ENCODE measurements at regions not wholly inside any gene's neighbourhood (a gene's known extent, or its start where the extent isn't known, plus 50 kb on each side); places are given as distances from the start of the nearest gene placed in this dataset.

DNA sequence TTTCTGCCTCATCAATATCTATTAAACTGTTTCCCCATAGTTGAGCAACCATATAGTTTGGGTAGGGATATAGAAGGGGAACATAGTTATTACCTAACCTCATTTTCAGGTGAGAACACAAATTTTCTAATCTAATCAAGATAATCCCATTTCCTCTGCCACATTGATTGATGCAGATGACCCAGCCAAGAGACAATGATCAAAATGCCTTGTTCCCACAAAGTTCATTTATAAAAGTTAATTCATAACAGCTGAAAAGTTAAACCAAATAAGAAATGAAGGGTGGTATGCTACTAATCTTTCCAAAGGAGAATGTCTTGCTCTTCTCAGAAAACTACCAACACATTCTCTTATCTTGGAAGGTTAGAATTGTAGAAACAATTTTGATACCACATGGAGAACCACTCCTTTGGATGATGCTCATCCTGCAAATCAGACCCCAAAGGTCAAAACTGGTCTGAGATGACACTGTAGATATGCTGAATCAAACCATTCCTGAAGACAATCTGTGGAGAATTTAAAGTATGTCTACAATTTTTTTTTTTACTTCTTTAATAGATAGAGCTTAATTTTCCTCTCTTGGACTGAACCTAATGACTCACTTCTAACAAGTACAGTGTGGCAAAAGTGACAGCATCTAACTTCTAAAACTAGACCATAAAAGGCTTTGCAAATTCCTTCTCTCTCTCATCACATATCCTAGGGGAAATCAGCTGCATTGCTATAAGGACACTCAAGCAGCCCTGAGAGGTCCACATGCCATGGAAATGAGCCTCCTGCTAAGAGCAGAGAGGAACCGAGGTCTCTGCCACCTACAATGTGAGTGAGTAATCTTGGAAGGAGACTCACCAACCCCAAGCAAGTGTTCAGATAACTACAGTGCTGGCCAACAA is 586.7 kb upstream of the TUSC1 start:
- no peak for DNase-seq (ENCODE audit: low read depth in 1 of 2, low spot score in 1 of 2)
- TF ChIP-seq JUND (IDR thresholded peaks at IDR 0.05; ENCODE audit: low read depth), result no peak
- in situ Hi-C loops (cut with HindIII; ENCODE audit: low pct_unique_long_range_greater_than_20kb, low sequenced_read_pairs), result no loop called here

DNA sequence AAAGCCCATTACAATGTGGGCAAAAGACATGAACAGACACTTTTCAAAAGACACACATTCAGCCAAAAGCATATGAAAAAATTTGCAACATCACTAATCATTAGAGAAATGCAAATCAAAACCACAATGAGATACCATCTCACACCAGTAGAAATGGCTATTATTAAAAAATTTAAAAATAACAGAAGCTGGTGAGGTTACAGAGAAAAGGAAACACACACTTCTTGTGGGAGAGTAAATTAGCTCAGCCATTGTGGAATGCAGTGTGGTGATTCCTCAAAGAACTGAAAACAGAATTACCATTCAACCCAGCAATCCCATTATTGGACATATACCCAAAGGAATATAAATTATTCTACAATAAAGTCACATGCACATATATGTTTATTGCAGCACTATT is 585.2 kb upstream of the TUSC1 start:
- in situ Hi-C loops (cut with HindIII; ENCODE audit: low pct_unique_long_range_greater_than_20kb, low sequenced_read_pairs), result no loop called here
- no peak for TF ChIP-seq JUND (IDR thresholded peaks at IDR 0.05; ENCODE audit: low read depth)

DNA sequence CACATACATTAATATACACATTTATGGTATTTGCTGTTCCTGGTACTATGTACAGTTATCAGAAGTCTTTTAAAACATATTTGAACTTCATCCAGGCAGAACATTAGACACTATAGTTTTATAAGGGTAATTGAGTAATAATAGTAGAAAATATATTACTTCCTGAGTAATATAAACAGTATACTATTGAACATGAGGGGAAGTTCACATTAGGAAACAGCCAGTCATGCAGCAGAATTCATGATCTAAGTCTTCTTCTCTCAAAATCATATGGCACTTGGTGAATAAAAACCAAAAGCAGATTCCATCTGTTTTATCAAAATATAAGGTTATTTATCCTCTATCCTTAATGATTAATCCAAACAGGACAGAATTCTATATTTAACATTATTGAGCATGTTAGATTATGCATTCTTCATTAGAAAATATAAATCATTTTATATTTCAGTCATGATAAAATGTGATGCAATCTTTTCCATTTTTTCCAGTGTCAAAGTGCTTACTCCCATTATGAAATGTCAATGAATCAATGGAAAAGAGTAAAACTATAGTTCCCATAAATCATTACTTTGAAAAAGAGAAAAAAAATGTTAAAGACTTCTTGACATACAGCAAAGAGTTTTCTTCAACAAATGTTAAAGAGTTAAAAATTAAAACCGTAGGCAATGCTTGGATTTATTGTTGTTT is 584.3 kb upstream of the TUSC1 start:
- no peak for DNase-seq (ENCODE audit: low read depth in 1 of 2, low spot score in 1 of 2)
- in situ Hi-C loops (cut with HindIII; ENCODE audit: low pct_unique_long_range_greater_than_20kb, low sequenced_read_pairs), result no loop called here
- no peak for TF ChIP-seq JUND (IDR thresholded peaks at IDR 0.05; ENCODE audit: low read depth)

More for the DNA sequence above, 585.2 kb upstream of the TUSC1 start:
- no peak for DNase-seq (ENCODE audit: low read depth in 1 of 2, low spot score in 1 of 2)

DNA sequence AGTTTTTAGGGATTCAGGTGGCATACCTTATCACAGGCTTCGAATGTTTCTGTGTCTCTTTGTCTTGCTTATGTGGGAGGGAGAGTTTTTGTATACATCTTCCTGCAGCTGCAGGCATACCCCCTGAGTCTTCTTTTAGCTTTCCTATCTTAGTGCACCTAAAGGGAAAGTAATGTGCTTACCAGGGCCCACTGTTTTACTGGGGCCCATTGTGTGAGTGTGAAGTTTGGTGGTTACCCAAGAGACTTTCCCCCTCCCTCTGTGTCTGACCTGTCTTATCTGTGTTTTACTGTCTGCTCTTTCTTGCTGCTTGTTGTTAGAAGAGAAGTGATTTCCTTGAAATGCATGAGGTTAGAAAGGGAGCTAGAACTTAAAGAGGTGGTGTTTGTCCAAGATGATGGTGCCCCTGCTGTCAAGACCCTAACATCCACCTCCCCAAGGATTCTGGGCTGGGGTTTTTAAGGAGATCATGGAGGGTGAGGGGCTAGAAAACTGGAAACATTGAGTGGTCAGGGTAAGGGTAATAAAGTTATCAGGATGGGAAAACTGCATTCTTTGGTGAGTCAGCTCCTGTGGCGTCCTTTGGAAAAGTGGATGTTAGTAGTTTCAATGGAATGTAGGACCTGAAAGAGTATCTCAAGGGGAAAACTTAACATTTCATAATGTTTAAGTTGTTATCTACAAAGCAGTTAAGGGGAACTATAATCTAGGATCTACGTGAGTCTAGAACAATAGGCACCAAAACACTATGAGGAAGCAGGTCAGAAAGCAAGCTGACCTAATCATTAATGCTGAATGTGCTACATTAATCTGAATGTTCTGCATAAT is 583.5 kb upstream of the TUSC1 start:
- in situ Hi-C loops (cut with HindIII; ENCODE audit: low pct_unique_long_range_greater_than_20kb, low sequenced_read_pairs), result no loop called here
- DNase-seq (ENCODE audit: low read depth in 1 of 2, low spot score in 1 of 2), result no peak
- TF ChIP-seq JUND (IDR thresholded peaks at IDR 0.05; ENCODE audit: low read depth), result no peak

DNA sequence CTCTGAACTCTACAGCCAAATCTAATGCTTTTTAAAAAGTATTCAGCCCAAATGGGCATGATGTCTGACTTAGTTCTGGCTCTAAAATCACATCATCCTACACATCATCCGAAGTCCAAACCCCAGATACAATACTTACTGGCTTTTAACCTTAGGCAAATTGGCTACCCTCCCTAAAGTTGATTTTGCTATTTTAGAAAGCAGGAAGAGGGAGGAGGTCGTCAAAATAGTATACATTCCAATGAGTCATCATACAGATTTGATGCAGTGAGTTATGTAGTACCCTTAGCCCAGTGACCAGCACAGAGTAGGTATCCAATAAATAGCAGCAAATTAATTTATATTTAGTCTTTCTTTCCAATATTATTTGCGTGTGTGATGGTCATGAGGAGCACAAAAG is 582.0 kb upstream of the TUSC1 start:
- in situ Hi-C loops (cut with HindIII; ENCODE audit: low pct_unique_long_range_greater_than_20kb, low sequenced_read_pairs), result no loop called here

DNA sequence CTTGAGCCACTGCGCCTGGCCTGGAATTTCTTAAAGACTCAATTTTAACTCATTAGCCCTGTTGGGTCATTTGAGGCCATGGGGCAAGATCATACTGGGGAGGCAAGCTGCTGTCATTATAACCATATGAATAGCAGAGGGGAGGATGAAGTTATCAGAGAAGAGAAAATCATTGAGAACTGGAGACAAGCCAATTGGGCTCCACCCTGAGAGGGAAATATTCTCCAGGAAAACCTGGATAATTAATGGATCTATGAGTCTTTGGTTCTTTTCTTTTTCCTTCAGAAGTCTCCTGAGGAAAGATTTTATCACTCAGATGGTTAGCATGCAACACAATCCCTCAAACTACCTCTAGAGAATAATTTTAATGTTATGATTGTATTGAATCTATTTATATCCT is 569.6 kb upstream of the TUSC1 start:
- in situ Hi-C loops (cut with HindIII; ENCODE audit: low pct_unique_long_range_greater_than_20kb, low sequenced_read_pairs), result no loop called here
- TF ChIP-seq JUND (IDR thresholded peaks at IDR 0.05; ENCODE audit: low read depth), result no peak

More for the DNA sequence above, 582.0 kb upstream of the TUSC1 start:
- no peak for DNase-seq (ENCODE audit: low read depth in 1 of 2, low spot score in 1 of 2)
- TF ChIP-seq JUND (IDR thresholded peaks at IDR 0.05; ENCODE audit: low read depth), result no peak

DNA sequence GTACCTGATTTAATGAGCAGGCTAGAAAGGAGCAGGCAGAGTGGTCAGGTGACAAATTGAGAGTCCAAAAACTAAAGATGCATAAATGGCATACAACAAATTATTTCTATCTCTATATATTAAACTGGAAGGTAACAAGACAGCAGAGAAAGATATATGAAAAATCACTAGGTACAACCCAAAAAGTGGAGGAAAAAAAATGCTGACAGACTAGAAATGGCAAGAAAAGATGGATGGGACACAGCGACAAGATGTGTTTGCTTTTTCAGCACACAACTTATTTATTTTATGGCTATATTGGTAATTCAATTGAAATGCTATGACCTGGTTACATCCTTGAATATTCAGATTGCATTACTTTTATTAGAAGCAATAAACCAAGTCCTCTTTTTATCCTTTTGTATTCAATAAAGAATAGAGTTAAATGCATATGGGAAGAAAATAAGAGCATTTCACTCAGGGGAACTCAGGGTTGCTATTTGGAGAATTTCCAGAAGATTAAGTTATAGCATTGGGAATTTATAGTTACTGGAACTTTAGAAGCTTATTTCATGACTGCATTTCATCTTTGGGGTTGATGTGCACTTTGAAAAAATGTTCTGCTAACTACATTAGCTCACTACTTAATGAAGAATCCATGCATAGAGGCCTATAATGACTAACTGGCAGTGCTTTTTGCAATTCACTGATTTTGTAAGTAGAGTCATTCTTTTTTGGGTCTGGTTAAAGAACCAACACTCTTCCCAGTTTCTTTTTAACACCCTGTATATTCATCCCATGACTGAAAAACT is 566.6 kb upstream of the TUSC1 start:
- in situ Hi-C loops (cut with HindIII; ENCODE audit: low pct_unique_long_range_greater_than_20kb, low sequenced_read_pairs), result no loop called here
- no peak for DNase-seq (ENCODE audit: low read depth in 1 of 2, low spot score in 1 of 2)
- TF ChIP-seq JUND (IDR thresholded peaks at IDR 0.05; ENCODE audit: low read depth), result no peak

More for the DNA sequence above, 569.6 kb upstream of the TUSC1 start:
- no peak for DNase-seq (ENCODE audit: low read depth in 1 of 2, low spot score in 1 of 2)

DNA sequence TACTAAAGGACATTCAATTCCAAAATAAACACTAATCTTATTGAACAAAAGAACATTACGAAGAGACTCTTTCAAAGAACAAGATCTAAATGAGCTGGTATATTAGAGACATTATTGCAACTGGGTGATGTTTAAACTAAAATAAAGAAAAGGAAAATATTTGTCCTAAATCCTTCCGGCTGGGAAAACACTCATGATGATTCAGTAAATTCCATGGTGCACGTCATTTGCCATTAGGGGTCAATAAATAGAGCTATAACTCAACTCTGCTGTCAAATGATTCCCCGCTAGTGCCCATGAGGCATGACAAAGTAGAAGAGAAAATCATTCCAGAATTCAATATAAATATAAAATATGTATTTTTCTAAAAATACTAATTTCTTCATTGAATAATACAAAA is 565.5 kb upstream of the TUSC1 start:
- no peak for DNase-seq (ENCODE audit: low read depth in 1 of 2, low spot score in 1 of 2)
- in situ Hi-C loops (cut with HindIII; ENCODE audit: low pct_unique_long_range_greater_than_20kb, low sequenced_read_pairs), result no loop called here
- TF ChIP-seq JUND (IDR thresholded peaks at IDR 0.05; ENCODE audit: low read depth), result no peak

DNA sequence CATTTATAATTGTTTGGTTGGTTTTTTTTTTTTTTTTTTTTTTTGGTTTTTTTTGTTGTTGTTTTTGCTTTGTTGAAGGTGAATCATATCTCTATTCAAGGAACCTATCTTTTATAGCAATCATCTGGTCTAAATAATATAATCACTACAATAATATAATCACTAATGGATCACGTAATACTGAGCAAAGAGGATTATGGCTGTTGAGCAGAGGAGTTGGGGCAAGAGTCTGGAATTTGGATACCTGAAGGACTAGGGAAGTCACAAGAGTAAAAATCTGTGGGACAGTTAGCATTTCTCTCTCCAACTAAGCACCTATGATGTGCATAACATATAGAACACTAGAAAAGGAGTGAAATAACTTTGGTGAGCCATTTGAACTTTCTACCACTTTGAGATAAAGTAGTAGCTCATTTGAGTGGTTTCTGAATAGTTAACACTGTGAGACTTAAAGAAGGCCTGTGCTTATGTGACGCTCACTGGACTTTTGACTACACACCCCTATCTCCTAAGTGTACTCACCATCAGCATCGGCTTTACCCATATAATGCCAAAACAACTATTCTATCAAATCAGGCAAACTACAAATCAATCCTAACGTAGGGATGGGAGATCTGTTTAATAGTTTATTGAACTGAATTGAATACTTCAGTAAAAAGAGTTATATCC is 564.9 kb upstream of the TUSC1 start:
- TF ChIP-seq JUND (IDR thresholded peaks at IDR 0.05; ENCODE audit: low read depth), result no peak
- in situ Hi-C loops (cut with HindIII; ENCODE audit: low pct_unique_long_range_greater_than_20kb, low sequenced_read_pairs), result no loop called here
- DNase-seq (ENCODE audit: low read depth in 1 of 2, low spot score in 1 of 2), result no peak

DNA sequence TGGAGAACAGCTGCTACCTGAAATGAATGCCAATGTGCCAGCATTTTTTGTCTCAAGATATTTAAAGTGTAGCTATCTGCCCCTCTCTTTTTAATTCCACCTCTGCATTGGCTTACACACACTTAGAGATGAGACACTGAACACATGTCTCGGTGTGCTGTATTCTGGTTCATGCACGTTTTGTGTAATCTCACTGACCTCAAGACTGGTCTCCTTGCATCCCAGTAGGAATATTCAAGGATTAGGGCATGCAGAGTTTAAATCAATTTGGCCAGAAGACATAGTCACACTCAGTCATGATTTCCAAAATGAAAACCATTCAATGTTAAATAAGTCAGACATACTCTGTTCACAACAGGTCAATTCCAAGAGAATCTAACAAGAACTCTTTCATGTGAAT is 561.8 kb upstream of the TUSC1 start:
- in situ Hi-C loops (cut with HindIII; ENCODE audit: low pct_unique_long_range_greater_than_20kb, low sequenced_read_pairs), result no loop called here

DNA sequence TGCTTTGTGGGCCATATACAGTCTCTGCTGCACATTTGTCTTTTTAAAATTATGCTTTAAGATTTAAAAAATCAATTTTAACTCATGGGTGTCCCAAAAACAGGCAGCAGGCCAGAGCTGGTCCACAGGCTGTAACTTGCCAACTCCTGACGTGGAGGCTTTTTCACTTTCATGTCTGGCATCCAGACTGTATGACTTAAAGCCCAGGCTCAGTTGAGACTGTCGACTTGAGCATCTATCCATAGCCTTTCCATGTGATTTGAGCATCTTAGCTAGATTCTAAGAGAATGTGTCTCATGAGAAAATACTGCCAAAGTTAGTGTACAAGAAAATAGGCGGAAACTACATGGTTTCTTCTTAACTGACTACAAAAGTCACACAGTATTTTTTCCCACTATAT is 559.0 kb upstream of the TUSC1 start:
- DNase-seq (ENCODE audit: low read depth in 1 of 2, low spot score in 1 of 2), result no peak
- in situ Hi-C loops (cut with HindIII; ENCODE audit: low pct_unique_long_range_greater_than_20kb, low sequenced_read_pairs), result no loop called here
- TF ChIP-seq JUND (IDR thresholded peaks at IDR 0.05; ENCODE audit: low read depth), result no peak

More for the DNA sequence above, 561.8 kb upstream of the TUSC1 start:
- DNase-seq (ENCODE audit: low read depth in 1 of 2, low spot score in 1 of 2), result no peak
- TF ChIP-seq JUND (IDR thresholded peaks at IDR 0.05; ENCODE audit: low read depth), result no peak
